GM11168 (cell line): ENCODE measurements at regions not wholly inside any gene's neighbourhood (a gene's known extent, or its start where the extent isn't known, plus 50 kb on each side); places are given as distances from the start of the nearest gene placed in this dataset.
"Not testable (repeated sequence)": the region's sequence is repeated elsewhere in the genome, so short reads cannot be mapped to it uniquely, and the experiment has no call there.

Experiments used
- in situ Hi-C: fragments of 300-500 bp; cut with MboI; formaldehyde crosslinking; loops from one replicate; pipeline ENCODE4 v1.12.0; 2022; ENCODE audit warnings: low sequenced_read_pairs; ENCODE audit not compliant: unreplicated experiment

GRCh38 chr11:10984250-10984649 lies 126.4 kb upstream of the ZBED5 start:
- in situ Hi-C loops = no loop called here

- in situ Hi-C loops = no loop called here
Measured at GRCh38 chr11:10982704-10983510, 125.1 kb upstream of the ZBED5 start.

- in situ Hi-C loops = no loop called here
Measured at GRCh38 chr11:10979529-10979928, 121.7 kb upstream of the ZBED5 start.

- in situ Hi-C loops = no loop called here
Measured at GRCh38 chr11:10978198-10978597, 120.3 kb upstream of the ZBED5 start.

GRCh38 chr11:10975287-10975721 lies 117.5 kb upstream of the ZBED5 start:
- in situ Hi-C loops = no loop called here

GRCh38 chr11:10973416-10973815 lies 115.6 kb upstream of the ZBED5 start:
- in situ Hi-C loops = no loop called here

- in situ Hi-C loops = no loop called here
Measured at GRCh38 chr11:10970926-10971325, 113.1 kb upstream of the ZBED5 start.

- in situ Hi-C loops = no loop called here
Measured at GRCh38 chr11:10969387-10969786, 111.5 kb upstream of the ZBED5 start.

GRCh38 chr11:10956884-10957283 lies 99.0 kb upstream of the ZBED5 start:
- in situ Hi-C loops = not testable (repeated sequence)

GRCh38 chr11:10955616-10956015 lies 97.8 kb upstream of the ZBED5 start:
- in situ Hi-C loops = no loop called here

- in situ Hi-C loops = no loop called here
Measured at GRCh38 chr11:10954184-10954583, 96.3 kb upstream of the ZBED5 start.

GRCh38 chr11:10952872-10953271 lies 95.0 kb upstream of the ZBED5 start:
- in situ Hi-C loops = no loop called here

GRCh38 chr11:10947935-10948334 lies 90.1 kb upstream of the ZBED5 start:
- in situ Hi-C loops = not testable (repeated sequence)

GRCh38 chr11:10946072-10946471 lies 88.2 kb upstream of the ZBED5 start:
- in situ Hi-C loops = no loop called here

GRCh38 chr11:10945196-10945595 lies 87.3 kb upstream of the ZBED5 start:
- in situ Hi-C loops = no loop called here

GRCh38 chr11:10943968-10944367 lies 86.1 kb upstream of the ZBED5 start:
- in situ Hi-C loops = no loop called here

- in situ Hi-C loops = no loop called here
Measured at GRCh38 chr11:10942620-10943019, 84.8 kb upstream of the ZBED5 start.

GRCh38 chr11:10941871-10942270 lies 84.0 kb upstream of the ZBED5 start:
- in situ Hi-C loops = no loop called here

- in situ Hi-C loops = no loop called here
Measured at GRCh38 chr11:10941414-10941813, 83.6 kb upstream of the ZBED5 start.

- in situ Hi-C loops = no loop called here
Measured at GRCh38 chr11:10938650-10939387, 81.0 kb upstream of the ZBED5 start.

GRCh38 chr11:10938231-10938630 lies 80.4 kb upstream of the ZBED5 start:
- in situ Hi-C loops = no loop called here

- in situ Hi-C loops = no loop called here
Measured at GRCh38 chr11:10937385-10937771, 79.5 kb upstream of the ZBED5 start.
